Stimulated activated memory B cell treated with anti-CD40 and anti-IgM and Interleukin-4, amounts not matched to agents 10 μg/mL and 1 μg/mL and 100 μg/mL, for 72 hours (primary cell): ENCODE measurements at regions not wholly inside any gene's neighbourhood (a gene's known extent, or its start where the extent isn't known, plus 50 kb on each side); places are given as distances from the start of the nearest gene placed in this dataset.

ENCODE experiments used
- ATAC-seq: fragments of 150-1000 bp; cut with Tn5 transposase; 2 replicates; pipeline ENCODE4 v1.10.0; 2021
- H3K27ac Mint-ChIP-seq: one replicate; pipeline ENCODE4 v1.8.0; 2022; ENCODE audit warnings: mild to moderate bottlenecking, mixed read lengths
- H3K27me3 Mint-ChIP-seq: one replicate; pipeline ENCODE4 v1.8.0; 2022; ENCODE audit warnings: mixed read lengths
- H3K36me3 Mint-ChIP-seq: one replicate; pipeline ENCODE4 v1.8.0; 2022; ENCODE audit warnings: mixed read lengths
- H3K4me1 Mint-ChIP-seq: one replicate; pipeline ENCODE4 v1.8.0; 2022; ENCODE audit warnings: mixed read lengths
- H3K4me3 Mint-ChIP-seq: one replicate; pipeline ENCODE4 v1.8.0; 2022; ENCODE audit warnings: mild to moderate bottlenecking, moderate library complexity, mixed read lengths
- H3K9me3 Mint-ChIP-seq: one replicate; pipeline ENCODE4 v1.8.0; 2022; ENCODE audit warnings: mixed read lengths

DNA sequence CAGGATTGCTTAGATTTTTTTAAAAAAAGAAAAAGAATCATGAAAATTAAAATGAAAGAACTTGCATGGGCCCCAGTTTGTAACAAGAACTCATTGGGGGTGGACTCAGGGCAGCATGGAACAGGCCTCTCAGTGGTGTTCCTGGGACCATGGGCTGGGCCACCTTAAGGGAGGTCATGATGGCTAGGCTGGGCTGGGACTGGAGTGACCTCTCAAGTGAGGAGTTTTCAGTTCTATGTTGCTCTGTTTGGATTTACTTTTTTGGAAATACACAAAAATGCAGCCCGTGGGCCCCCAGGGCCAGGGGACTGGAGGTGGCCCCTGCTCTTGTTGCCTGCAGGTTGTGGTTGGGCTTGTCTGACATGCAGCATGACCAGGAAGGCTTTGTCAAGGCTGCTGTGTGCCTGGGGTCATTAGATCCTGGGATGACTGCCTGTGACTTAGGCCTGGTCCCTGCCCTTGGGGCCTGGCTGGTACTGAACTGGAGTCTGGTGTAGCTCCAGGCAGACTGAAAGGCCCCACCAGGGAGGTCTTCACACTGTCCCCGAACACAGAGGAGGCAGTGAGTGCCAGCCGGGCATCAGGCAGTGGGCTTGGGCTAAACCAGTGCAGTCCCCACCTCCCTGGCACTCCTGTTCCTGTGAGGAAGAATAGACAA is 115.6 kb downstream of the GLI2 start:
- Mint-ChIP-seq H3K27ac (no peak overlapping the region), H3K4me3 (no peak overlapping the region), H3K4me1 (no peaks in the 10 kb centered on the region), H3K36me3 (no peaks in the 10 kb centered on the region), H3K27me3 (peaks cover 11% of the 10 kb centered on the region), H3K9me3 (peaks cover 17% of the 10 kb centered on the region)
- ATAC-seq = no peak

DNA sequence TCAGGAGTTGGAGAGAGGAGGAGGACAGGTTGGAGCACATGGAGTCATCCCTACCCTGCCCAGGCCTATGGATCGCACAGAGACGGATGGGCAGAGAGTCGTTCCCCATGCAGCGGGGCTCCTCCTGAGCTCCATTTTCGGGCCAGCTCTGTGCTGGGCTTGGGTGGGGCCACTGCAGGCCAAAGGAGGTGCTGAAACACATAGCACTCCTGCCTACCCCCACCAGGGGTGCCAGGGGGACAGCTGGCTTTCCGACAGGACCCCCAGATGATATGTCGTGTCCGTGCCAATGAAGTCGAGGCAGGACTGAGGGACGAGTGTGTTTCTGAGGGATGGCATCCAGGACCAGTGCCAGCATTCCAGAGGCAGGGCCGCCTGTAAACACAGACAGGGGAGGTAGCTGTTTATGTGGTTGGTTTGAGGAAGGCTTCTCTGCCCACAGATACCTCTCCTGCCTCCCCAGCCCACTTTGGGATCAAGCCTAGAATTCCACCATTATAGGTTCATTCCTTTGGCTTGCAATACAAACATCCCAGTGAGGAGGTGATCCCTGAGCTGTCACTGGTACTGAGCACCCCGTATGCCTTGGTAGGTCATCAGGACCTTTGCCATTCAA is 116.6 kb downstream of the GLI2 start:
- no peak overlapping the region for H3K27ac Mint-ChIP-seq
- H3K4me1 Mint-ChIP-seq = no peaks in the 10 kb centered on the region
- peaks cover 17% of the 10 kb centered on the region for H3K9me3 Mint-ChIP-seq
- H3K4me3 Mint-ChIP-seq = no peak overlapping the region
- peaks cover under 1% of the 10 kb centered on the region for H3K27me3 Mint-ChIP-seq
- no peak for ATAC-seq
- no peaks in the 10 kb centered on the region for H3K36me3 Mint-ChIP-seq

DNA sequence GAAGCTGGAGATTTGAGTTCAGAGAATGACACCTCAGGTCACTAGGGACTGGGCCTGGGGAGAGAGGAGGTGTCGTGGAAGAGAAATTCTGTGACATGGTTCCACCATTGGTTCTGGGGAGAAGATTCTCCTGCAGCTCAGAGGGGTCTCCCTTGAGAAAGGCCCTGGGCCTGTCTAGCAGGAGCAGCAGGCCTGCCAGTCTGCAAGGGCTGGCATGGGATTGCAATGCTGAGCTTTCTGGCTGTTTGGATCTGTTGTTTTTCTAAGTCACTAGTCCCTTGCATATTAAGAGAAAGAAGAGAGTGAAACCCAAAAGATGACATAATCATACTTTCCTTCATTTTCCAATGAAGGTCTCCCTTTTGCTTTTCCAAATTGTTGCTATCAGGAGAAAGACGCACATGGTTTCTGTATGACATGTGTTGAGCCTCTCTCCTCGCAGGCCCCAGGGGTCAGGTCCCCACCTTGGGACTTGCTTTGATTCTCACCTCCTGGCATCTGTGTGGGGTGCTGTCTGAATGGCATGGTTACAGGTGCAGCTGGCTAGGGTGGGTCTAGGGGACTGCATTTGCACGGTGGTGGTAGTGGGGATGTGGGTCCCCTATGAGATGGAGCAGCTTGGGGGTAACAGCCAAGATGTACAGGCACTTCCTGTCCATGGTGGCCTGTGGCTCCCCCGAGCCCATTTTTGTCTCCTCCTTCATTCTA is 117.8 kb downstream of the GLI2 start:
- H3K9me3 Mint-ChIP-seq = peaks cover 15% of the 10 kb centered on the region
- no peak overlapping the region for H3K27ac Mint-ChIP-seq
- H3K4me3 Mint-ChIP-seq = no peak overlapping the region
- no peak for ATAC-seq
- no peaks in the 10 kb centered on the region for H3K36me3 Mint-ChIP-seq
- H3K4me1 Mint-ChIP-seq = no peaks in the 10 kb centered on the region
- no peaks in the 10 kb centered on the region for H3K27me3 Mint-ChIP-seq

DNA sequence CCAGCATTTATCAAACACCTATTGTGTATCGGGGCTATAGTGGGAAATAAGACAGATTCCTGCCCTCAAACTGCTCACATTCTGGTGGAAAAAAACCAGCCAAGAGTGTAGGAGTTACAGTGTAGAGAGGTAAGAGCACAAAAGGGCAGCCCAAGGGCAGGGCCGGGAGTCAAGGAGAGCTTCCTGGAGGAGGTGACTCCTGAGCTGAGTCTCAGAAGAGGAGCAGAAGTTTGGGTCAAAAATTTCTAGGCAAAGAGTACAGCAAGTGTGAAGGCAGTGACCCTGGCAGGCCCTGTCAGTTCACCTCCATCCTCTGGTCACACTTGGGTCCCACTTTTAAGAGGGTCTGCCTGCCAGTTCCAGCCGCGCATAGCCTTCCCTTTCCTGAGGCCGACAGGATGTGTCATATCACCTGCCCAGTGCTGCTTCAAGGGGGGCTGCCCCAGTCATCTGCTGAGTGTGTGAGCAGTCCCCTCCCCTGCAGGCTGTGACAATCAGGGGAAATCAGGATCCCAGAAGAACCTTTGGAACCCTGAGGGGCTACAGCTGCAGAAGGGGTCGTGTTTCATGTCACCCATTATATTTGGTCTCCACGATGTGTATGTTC is 118.4 kb downstream of the GLI2 start:
- H3K27ac Mint-ChIP-seq = no peak overlapping the region
- ATAC-seq = no peak
- no peaks in the 10 kb centered on the region for H3K36me3 Mint-ChIP-seq
- H3K4me3 Mint-ChIP-seq = no peak overlapping the region
- H3K27me3 Mint-ChIP-seq = no peaks in the 10 kb centered on the region
- H3K9me3 Mint-ChIP-seq = peaks cover 9% of the 10 kb centered on the region
- no peaks in the 10 kb centered on the region for H3K4me1 Mint-ChIP-seq

DNA sequence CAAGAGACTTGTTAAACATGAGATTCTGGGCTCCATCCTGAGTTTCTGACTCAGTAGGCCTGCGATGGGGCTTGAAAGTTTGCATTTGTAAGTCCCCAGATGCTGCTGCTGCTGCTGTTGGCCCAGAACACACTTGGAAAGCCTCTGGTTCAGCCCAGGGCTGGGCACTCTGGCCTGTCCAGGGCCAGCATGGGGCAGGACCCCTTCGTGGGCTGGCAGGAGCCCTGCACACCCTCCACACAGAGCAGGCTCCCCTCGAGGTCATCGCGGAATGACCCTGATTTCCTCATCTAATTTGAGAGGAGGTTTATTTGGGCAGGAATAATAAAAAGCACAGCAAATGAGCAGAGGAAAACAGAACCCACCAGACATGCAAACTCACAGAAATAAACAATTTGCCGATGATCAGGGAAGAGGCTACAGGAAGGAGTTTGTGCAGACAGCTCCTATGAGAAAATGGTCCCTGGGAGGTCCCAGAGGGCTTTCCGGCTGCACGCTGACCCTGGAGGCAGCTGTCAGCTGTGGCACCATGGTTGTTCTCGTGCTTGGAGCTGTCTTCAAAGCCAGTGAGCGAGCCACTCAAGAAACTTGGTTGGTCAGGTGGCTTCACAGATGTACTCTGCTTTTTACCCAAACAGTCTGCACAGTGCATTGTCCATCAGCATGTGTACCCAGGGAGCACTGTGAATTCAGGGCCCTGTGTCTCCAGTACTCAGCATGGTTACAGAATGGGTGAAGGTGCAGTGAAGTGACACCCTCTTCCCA is 119.3 kb downstream of the GLI2 start:
- peaks cover 5% of the 10 kb centered on the region for H3K9me3 Mint-ChIP-seq
- ATAC-seq = no peak
- H3K27ac Mint-ChIP-seq = no peak overlapping the region
- no peaks in the 10 kb centered on the region for H3K4me1 Mint-ChIP-seq
- no peak overlapping the region for H3K4me3 Mint-ChIP-seq
- H3K27me3 Mint-ChIP-seq = no peaks in the 10 kb centered on the region
- no peaks in the 10 kb centered on the region for H3K36me3 Mint-ChIP-seq

GRCh38 chr2:120855855-120856405 is 120.3 kb downstream of the GLI2 start:
- H3K27me3 Mint-ChIP-seq = no peaks in the 10 kb centered on the region
- no peak for ATAC-seq
- H3K9me3 Mint-ChIP-seq = no peaks in the 10 kb centered on the region
- H3K4me1 Mint-ChIP-seq = no peaks in the 10 kb centered on the region
- no peak overlapping the region for H3K4me3 Mint-ChIP-seq
- no peaks in the 10 kb centered on the region for H3K36me3 Mint-ChIP-seq
- H3K27ac Mint-ChIP-seq = no peak overlapping the region

GRCh38 chr2:120856421-120856862 is 120.8 kb downstream of the GLI2 start:
- Mint-ChIP-seq H3K27me3 (no peaks in the 10 kb centered on the region), H3K4me1 (no peaks in the 10 kb centered on the region), H3K36me3 (no peaks in the 10 kb centered on the region), H3K4me3 (no peak overlapping the region), H3K27ac (no peak overlapping the region), H3K9me3 (no peaks in the 10 kb centered on the region)
- no peak for ATAC-seq

DNA sequence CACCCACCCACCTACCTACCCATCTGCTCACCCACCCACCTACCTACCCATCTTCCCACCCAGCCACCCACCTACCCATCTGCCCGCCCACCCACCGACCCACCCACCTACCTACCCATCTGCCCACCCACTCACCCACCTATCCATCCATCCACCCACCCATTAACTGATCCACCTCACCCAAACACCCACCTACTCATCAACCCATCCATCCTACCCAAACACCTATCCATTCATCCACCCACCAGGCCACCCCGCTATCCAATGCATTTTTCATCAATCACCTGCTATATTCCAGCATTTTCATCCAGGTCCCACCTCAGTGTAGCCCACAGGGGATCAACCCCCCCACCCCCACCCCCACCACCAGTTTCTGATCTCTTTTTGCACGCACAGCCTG is 121.8 kb downstream of the GLI2 start:
- H3K9me3 Mint-ChIP-seq = no peaks in the 10 kb centered on the region
- H3K4me3 Mint-ChIP-seq = no peak overlapping the region
- H3K27ac Mint-ChIP-seq = no peak overlapping the region
- no peak for ATAC-seq
- no peaks in the 10 kb centered on the region for H3K36me3 Mint-ChIP-seq
- H3K27me3 Mint-ChIP-seq = no peaks in the 10 kb centered on the region
- no peaks in the 10 kb centered on the region for H3K4me1 Mint-ChIP-seq

DNA sequence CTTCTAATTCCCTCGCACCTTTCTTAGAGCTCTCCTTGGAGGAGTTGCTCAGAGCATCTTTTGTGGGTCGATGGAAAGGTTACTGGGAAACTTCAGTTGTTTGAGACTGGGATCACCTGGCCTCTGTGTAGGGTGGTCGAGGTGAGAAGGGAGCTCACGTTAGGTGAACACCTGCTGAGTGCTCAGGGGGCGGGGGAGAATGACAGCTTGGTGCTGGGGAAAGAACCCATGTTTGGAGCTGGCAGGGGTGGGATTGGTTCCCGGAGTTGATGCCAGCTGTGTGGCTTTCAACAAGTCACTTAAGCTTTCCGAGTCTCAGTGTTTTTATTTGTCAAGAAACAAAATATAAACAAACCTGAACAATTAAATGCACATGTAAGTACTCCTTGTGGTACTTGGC is 122.3 kb downstream of the GLI2 start:
- no peaks in the 10 kb centered on the region for H3K36me3 Mint-ChIP-seq
- H3K27me3 Mint-ChIP-seq = no peaks in the 10 kb centered on the region
- no peaks in the 10 kb centered on the region for H3K4me1 Mint-ChIP-seq
- no peak overlapping the region for H3K4me3 Mint-ChIP-seq
- H3K27ac Mint-ChIP-seq = no peak overlapping the region
- ATAC-seq = no peak
- no peaks in the 10 kb centered on the region for H3K9me3 Mint-ChIP-seq

DNA sequence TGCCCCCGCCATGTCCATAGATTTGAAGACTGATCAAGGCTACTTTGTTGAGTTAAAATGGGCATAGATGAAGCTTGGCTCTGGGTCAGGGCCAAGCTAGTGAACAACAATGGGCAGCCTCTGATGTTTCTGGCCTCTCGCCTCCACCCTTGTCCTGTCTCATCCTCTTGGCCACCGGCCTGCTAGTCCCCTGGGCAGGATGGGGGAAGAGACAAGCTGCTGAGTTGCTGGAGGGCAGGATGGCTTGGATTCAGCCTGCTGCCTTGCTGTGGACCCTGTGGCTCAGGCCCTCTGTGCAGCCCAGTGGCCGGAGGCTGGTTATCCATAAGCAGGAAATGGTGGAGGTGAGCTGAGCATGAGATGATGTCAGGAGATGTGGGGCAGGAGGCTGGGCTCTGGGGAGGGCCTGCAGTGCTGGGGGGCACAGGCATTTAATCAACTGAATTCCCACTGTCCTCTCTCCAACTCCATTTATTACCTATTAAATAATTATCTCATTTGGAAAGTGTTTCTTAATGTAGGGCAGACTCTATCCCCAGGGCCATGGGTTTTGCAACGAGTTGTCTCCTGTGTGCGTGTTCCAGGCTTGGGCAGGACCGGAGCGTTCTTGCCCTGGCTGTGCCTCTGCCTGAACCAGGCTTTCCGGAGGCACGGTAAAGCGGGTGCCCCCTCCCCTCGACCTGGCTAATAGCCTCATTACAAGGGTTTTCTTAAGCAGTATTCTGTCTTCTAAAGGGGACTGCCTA is 122.9 kb downstream of the GLI2 start:
- Mint-ChIP-seq H3K9me3 (no peaks in the 10 kb centered on the region), H3K27me3 (peaks cover 3% of the 10 kb centered on the region), H3K27ac (no peak overlapping the region), H3K4me1 (no peaks in the 10 kb centered on the region), H3K36me3 (no peaks in the 10 kb centered on the region), H3K4me3 (no peak overlapping the region)
- ATAC-seq = no peak

DNA sequence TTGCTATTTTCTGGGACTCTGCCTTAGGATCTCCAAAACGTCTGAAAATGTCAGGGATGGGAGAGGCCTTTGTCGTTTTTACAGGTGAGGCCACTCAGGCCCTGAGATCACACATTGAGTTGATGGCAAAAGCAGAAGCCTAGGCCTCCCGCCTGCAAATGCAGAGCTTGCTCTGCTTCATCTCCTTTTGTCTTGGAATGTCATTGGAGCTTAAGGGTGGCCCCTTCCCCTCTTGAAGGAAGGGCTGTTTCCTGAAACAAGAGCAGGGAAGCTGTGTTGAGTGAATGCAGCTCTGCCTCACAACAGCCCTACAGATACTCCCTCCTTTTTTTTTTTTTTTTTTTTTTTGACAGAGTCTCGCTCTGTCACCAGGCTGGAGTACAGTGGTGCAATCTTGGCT is 123.5 kb downstream of the GLI2 start:
- Mint-ChIP-seq H3K27me3 (peaks cover 9% of the 10 kb centered on the region), H3K27ac (no peak overlapping the region), H3K36me3 (no peaks in the 10 kb centered on the region), H3K4me3 (no peak overlapping the region), H3K4me1 (no peaks in the 10 kb centered on the region), H3K9me3 (no peaks in the 10 kb centered on the region)
- no peak for ATAC-seq

DNA sequence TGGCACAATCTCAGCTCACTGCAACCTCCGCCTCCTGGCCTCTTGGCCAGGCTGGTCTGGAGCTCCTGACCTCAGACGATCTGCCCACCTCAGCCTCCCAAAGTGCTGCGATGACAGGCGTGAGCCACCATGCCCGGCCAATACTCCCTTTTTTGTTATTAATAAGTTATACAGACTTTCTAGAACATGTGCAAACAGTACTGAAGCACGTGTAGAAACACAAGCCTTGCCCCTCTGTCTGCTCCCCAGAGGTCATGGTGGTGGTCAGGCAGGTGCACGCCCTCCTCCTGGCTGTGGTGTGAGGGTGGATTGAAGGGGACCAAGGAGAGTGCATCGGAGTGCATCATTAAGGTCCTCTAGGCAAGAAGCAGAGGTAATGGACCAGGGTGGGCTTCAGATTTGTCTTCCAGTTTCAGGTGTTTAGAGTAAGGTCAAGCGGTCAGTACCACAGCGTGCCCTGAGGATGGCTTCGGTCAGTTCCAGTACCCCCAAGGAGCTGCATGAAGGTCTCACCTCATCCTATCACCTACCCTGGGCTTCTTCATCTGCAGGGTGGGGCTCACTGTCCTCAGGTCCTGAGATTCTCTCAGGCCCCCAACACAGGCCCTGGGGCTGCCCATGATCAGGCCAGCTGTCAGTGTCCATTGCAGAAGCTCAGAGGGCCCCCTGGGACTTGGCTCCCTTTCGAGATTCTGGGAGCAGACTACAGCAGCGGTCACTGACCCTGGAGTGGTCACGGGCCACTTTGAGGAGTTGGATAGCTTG is 124.3 kb downstream of the GLI2 start:
- Mint-ChIP-seq H3K36me3 (no peaks in the 10 kb centered on the region), H3K4me3 (no peak overlapping the region), H3K4me1 (no peaks in the 10 kb centered on the region), H3K27me3 (peaks cover 10% of the 10 kb centered on the region), H3K9me3 (no peaks in the 10 kb centered on the region), H3K27ac (no peak overlapping the region)
- no peak for ATAC-seq

DNA sequence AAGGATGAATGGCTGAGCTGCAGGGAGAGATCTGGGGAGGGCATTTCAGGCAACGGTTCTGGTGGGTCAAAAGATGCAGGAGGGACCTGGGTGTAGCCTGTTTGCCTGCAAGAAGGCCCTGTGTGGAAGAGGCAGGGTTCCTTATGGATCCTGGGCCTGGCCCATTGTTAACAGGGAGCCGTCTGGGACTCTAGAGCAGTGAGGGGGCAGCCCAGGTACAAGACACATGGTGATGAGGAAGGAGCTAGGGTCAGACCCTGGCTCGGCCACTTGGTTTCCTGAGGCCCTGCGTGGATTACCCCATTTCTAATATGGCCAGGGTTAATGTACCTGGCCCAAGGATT is 124.9 kb downstream of the GLI2 start:
- Mint-ChIP-seq H3K9me3 (no peaks in the 10 kb centered on the region), H3K27me3 (peaks cover 10% of the 10 kb centered on the region), H3K36me3 (no peaks in the 10 kb centered on the region), H3K4me1 (no peaks in the 10 kb centered on the region), H3K4me3 (no peak overlapping the region), H3K27ac (no peak overlapping the region)
- ATAC-seq = no peak

DNA sequence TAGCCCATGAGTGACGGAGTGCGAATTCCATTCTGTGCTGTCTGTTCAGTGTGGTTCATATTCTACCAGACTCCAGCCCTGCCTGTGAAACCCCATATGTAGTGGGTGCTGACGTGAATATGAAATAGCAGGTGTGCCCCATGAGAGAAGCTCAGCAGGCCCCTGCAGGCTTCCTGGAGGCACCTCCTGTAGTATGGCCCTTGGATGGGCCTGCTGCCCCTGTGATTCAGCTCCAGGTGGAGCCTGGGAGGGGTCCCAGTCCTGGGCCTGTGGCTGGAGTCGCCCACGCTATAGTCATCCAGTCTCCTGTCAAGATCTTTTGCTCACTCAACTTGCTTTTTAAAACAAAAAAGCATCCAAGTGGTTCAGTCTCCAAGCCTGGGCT is 125.5 kb downstream of the GLI2 start:
- no peak overlapping the region for H3K4me3 Mint-ChIP-seq
- no peaks in the 10 kb centered on the region for H3K4me1 Mint-ChIP-seq
- H3K9me3 Mint-ChIP-seq = no peaks in the 10 kb centered on the region
- ATAC-seq = no peak
- H3K36me3 Mint-ChIP-seq = no peaks in the 10 kb centered on the region
- H3K27ac Mint-ChIP-seq = no peak overlapping the region
- peaks cover 16% of the 10 kb centered on the region for H3K27me3 Mint-ChIP-seq
